GM18951 (cell line): ENCODE measurements at regions not wholly inside any gene's neighbourhood (a gene's known extent, or its start where the extent isn't known, plus 50 kb on each side); places are given as distances from the start of the nearest gene placed in this dataset.

Experiments
- POLR2A ChIP-seq: IDR thresholded peaks from 4 replicates; pipeline ENCODE4 v1.6.1; 2011; ENCODE audit warnings: mild to moderate bottlenecking; ENCODE audit not compliant: insufficient read length, insufficient read depth; ENCODE audit errors: extremely low read depth
- in situ Hi-C: fragments of 300-500 bp; cut with MboI; formaldehyde crosslinking; loops from one replicate; pipeline ENCODE4 v1.12.0; 2022; ENCODE audit warnings: low sequenced_read_pairs, mixed read lengths, inconsistent platforms; ENCODE audit not compliant: unreplicated experiment

- in situ Hi-C loops = no loop called here
- no peak for TF ChIP-seq POLR2A
Measured at GRCh38 chr9:86408121-86408520, 53.9 kb upstream of the TUT7 start.

GRCh38 chr9:86407022-86407421 is 52.8 kb upstream of the TUT7 start:
- in situ Hi-C loops = no loop called here
- no peak for TF ChIP-seq POLR2A

DNA sequence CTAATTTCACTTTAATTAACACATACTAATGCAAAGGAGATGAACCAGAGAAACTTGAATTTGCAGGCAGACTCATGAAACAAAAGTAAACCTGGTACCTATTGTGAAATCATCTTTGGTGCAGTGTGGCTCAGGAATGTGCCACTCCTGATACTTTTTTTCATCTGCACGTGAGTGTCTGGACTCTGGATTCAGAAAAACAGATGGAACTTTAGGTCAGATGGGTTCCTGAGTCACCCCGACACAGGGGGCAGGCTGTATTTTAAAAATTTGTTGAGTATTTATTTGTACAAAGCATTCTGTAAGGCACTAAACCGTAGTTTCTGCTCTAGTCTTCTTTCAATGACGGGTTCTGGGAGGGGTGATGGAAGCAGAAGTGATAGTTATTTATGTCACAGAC is 52.2 kb upstream of the TUT7 start:
- in situ Hi-C loops = no loop called here
- TF ChIP-seq POLR2A = no peak

- in situ Hi-C loops = no loop called here
- no peak for TF ChIP-seq POLR2A
Measured at GRCh38 chr9:86405926-86406325, 51.7 kb upstream of the TUT7 start.

GRCh38 chr9:86405086-86405491 is 50.9 kb upstream of the TUT7 start:
- TF ChIP-seq POLR2A = no peak
- in situ Hi-C loops = no loop called here
